Stimulated activated CD8-positive, alpha-beta memory T cell treated with anti-CD3 and anti-CD28 coated beads, Interleukin-7, amount 100 ng/mL, for 24 hours (primary cell): ENCODE measurements at regions not wholly inside any gene's neighbourhood (a gene's known extent, or its start where the extent isn't known, plus 50 kb on each side); places are given as distances from the start of the nearest gene placed in this dataset.

Experiments
- DNase-seq: peaks from one replicate; pipeline ENCODE4 v3.0.0-alpha.2; 2020; ENCODE audit warnings: low read depth

- no peak for DNase-seq
Measured at GRCh38 chr5:123755653-123756317, 243.8 kb downstream of the CSNK1G3 start.

DNA sequence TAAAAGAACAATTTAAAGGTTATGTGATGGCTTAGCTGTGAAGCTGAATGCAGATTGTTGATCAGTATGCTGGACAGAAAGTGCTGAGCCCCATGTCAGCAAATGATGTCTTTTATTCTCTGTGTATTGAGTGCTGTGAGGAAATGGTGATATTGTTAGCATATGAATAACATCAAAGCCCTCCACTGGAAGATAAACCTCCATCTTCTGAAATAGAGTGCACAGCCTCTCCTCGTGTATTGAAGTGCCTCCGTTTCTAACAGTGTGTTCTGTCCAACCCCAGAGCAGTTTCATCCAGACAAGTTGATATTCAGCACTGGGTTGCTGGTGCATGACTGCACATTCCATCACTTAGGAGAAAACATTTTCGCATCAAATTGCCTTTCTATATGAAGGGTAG lies 242.9 kb downstream of the CSNK1G3 start:
- DNase-seq = no peak

DNA sequence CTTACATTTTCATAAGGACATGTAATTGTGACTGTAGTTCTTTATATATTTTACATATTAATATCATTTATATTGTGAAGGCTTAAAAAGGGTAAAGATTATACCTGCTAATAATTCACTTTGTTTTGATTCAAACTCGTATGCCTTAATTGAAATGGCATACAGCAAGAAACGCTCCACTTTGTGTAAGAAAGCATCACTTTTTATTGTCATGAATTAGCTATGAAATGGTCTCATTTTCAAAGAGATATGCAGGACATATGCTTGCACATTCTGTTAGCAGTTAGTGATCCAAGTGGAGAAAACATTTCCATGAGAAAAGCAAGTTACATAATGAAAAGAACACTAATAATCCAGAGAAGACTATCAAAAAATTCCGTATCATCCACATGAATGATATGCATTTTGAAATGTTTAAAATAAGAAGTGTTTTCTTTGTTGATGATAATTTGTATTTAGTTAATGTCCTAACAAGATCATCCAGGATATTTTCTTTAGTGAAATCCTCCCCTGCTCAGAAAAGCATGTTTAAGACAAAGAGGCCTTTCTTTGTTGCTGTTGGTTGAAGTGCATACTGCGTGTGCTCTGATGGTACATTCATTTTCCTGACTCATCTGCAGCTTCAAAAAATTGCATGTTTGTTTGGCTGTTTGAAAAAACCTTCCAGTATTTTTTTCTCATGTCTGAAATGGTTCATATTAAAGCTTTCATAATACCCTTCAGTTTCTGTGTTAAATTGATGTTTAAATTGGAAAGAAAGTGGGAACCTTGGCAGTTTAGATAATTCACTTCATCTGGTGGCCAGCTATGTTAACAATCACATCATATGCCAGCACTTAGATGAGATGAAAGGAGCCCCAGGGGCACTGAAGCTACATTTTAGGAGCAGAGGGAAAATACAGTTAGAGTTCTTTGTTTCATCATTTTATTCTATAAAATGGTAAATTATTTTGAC lies 242.2 kb downstream of the CSNK1G3 start:
- DNase-seq = no peak

DNA sequence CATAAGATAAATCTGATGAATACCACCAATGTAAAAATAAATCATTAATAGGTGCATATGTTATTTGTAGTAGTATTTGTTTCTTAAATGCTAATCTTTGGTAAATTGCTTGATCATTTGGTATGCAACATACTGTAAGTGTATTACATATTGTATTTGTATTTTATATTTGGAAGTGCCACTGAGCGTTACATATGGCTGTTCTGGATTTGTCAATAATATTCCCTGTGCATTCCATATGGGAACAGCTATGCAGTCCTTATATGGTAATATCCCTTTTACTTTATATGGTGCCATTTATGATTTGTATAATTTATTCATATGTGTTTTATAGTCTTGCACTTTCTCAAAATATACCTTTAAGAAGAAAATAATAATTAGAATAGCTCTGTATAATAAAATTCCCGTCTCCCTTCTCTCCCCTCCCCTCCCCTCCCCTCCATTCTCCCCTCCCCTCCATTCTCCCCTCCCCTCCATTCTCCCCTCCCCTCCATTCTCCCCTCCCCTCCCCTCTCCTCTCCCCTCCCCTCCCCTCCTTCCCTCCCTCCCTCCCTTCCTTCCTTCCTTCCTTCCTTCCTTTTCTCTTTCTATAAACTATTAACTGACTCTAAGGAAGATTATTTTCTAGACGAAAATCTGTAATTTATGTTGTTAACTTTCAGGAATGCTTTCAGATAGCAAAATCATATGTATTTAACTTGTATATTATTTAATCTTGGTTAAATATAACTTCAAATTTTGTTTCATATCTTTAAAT lies 241.4 kb downstream of the CSNK1G3 start:
- no peak for DNase-seq

DNA sequence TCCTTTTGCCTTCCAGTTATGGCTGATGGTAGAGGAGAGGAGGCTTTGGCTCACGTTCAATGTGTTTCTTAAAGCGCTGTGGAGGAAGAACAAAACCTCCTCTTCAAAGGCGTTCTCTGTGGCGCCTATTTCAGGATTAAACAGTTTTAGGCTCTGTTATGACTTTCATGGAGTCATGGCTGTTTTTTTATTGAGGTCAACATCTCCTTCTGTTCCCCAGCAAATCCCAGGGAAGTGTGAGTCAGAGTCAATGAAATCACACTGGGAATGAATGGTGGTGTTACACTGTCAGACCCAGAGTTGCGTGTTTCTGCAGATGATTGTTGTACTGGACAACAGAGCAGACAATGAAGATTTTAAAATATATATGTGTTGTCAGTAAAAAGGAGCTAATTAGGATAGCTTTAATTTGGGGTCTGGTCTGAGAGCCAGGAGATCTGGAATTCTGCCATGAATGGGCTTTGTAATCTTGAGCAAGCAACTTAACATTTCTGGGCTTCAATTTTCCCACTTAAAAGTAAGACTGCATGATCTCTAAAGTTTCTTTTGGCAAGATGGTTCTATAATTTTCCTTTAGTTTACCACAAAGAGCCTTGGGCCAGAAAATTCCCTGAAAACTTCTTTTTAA lies 240.7 kb downstream of the CSNK1G3 start:
- no peak for DNase-seq

DNA sequence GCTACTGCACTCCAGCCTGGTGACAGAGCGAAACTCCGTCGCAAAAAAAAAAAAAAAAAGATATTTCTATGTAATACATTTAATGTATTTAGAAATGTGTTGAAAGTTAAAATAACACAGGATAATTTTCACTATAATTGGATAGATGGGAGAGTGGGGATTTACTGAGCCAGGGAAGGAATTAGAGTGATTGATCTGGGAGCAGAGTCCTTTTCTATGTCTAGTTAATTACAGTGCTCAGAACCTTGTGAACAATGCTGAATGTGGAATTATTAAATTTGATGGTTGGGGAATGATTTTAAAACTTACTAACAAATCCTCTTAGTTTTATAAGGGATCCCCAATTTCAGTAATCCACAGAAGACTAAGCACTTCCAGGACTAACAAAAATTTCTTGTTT lies 239.7 kb downstream of the CSNK1G3 start:
- DNase-seq = no peak

DNA sequence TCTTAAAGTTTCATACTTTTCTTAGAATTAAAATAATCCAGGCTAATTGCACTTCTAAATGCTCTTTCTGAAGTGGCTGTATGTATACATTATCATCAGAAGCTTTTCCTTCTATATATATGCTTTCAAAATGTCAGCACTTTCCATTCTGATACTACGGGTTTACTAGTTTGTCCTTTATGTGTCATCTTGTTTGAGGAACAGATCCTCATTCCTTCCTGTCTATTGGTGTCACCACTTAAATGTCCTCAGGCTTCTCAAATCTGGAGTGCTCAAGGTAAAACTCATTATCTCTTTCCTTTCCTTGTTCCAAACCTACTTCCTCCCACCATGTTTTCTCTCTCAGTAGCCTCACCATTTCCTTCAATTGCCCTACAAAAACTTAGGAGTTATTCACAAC lies 236.3 kb downstream of the CSNK1G3 start:
- no peak for DNase-seq

DNA sequence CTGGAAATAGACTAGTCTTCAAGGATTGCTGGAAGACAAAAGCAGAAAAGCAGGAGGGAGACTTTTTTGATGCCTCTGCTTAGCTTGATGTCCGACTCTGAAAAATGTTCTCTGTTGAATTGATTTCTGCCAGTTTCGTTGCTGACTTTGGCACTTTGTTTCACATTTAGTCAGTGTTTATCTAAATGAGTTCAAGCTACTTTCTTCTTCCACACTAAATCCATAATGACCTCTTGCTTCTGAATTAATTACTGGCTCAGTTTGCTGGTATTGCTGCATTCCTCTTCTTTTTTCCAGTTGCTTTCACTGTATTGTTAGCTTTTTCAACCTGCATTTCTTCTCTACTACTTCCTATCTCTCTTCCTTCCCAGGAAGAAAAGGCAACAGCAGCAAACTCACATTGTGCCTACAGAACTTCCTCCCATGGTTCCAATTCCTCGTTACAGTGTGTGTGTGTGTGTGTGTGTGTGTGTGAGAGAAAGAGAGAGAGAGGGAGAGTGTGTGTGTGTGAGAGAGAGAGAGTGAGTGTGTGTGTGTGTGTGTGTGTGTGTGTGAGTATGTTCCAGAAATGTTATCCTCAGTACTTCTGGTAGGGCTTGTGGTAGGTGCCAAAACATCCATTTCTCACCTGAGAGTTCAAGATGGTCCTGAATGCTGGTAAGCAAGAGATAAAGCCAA lies 234.8 kb downstream of the CSNK1G3 start:
- no peak for DNase-seq

GRCh38 chr5:123743990-123744583 lies 232.1 kb downstream of the CSNK1G3 start:
- DNase-seq = no peak

GRCh38 chr5:123735384-123735783 lies 223.4 kb downstream of the CSNK1G3 start:
- no peak for DNase-seq

GRCh38 chr5:123732257-123732656 lies 220.3 kb downstream of the CSNK1G3 start:
- DNase-seq = no peak

- no peak for DNase-seq
Measured at GRCh38 chr5:123722451-123722850, 210.5 kb downstream of the CSNK1G3 start.

GRCh38 chr5:123721675-123722276 lies 209.8 kb downstream of the CSNK1G3 start:
- no peak for DNase-seq

DNA sequence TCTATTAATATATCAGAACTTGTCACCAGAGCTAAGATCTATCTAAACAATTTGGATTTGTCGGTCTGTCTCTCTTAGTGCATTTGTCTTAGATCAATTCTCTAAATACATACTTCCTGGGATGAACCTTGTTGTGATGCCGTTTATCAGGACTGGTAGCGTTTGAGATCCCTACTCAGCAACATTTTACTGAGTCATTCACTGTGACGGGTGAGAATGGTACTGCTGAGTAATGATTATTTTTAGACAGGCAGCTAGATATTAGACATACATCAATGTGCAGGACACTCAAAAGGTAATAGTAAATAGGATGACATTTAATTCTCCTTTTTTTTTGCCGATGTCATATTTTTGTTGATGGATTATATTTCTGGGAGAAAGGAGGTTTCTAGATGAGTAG lies 209.0 kb downstream of the CSNK1G3 start:
- no peak for DNase-seq

DNA sequence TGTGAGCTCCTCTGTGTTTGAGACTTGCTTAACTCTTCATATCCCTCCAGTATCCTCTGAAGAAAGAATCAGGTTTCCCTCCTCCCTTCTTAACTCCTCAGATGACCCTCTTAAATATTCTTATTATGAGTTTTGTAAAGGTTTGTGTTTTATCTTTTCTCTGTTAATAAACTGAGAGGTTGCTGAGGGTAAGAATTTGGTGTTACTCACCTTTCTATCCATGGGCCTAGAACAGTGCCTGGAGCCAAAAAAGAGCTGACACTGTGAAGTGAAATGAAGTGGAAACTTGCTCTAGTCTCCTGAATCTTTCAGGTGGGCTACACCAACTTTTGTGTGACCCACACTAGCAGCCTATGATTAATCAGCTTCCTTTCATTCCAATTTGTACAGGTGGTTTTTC lies 208.4 kb downstream of the CSNK1G3 start:
- no peak for DNase-seq

- DNase-seq = no peak
Measured at GRCh38 chr5:123719004-123719403, 207.0 kb downstream of the CSNK1G3 start.

- no peak for DNase-seq
Measured at GRCh38 chr5:123718238-123718637, 206.3 kb downstream of the CSNK1G3 start.

DNA sequence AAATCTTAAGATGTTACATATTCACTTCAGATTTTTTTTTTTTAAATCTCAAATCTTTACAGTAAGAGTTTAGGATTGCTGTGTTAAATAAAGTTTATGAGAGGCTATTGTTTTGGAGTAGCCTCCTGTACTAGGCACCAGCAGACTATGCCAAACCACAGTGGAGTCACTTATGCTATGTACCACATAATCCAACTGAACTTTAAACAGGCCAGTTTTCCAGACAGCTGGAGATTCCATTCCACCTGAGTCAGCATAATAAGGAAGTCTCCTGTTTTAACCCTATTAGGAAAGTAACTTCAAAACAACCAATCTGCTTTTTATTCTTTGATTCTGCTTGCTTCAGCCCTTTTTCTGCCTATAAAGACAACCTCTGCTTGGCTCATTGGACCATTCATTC lies 205.2 kb downstream of the CSNK1G3 start:
- no peak for DNase-seq

GRCh38 chr5:123710031-123710430 lies 198.1 kb downstream of the CSNK1G3 start:
- DNase-seq = no peak

- DNase-seq = no peak
Measured at GRCh38 chr5:123709422-123709821, 197.4 kb downstream of the CSNK1G3 start.
